Hepatocyte (in vitro differentiated cells): ENCODE measurements at regions not wholly inside any gene's neighbourhood (a gene's known extent, or its start where the extent isn't known, plus 50 kb on each side); places are given as distances from the start of the nearest gene placed in this dataset.

Experiments used
- CTCF ChIP-seq: fragments of 200-600 bp; sonication (generic); IDR thresholded peaks from 2 replicates; pipeline ENCODE4 v1.5.1; 2016; ENCODE audit warnings: antibody characterized with exemption, mild to moderate bottlenecking; ENCODE audit not compliant: poor library complexity
- EZH2 ChIP-seq: fragments of 200-600 bp; sonication (generic); IDR thresholded peaks from 2 replicates; pipeline ENCODE4 v1.6.1; 2016; ENCODE audit warnings: antibody characterized with exemption, mild to moderate bottlenecking, borderline replicate concordance
- EZH2phosphoT487 ChIP-seq: fragments of 200-600 bp; sonication (generic); IDR thresholded peaks from one replicate; pipeline ENCODE4 v1.6.1; 2018; ENCODE audit warnings: antibody characterized with exemption, mild to moderate bottlenecking, low read depth, moderate library complexity; ENCODE audit not compliant: unreplicated experiment, severe bottlenecking

DNA sequence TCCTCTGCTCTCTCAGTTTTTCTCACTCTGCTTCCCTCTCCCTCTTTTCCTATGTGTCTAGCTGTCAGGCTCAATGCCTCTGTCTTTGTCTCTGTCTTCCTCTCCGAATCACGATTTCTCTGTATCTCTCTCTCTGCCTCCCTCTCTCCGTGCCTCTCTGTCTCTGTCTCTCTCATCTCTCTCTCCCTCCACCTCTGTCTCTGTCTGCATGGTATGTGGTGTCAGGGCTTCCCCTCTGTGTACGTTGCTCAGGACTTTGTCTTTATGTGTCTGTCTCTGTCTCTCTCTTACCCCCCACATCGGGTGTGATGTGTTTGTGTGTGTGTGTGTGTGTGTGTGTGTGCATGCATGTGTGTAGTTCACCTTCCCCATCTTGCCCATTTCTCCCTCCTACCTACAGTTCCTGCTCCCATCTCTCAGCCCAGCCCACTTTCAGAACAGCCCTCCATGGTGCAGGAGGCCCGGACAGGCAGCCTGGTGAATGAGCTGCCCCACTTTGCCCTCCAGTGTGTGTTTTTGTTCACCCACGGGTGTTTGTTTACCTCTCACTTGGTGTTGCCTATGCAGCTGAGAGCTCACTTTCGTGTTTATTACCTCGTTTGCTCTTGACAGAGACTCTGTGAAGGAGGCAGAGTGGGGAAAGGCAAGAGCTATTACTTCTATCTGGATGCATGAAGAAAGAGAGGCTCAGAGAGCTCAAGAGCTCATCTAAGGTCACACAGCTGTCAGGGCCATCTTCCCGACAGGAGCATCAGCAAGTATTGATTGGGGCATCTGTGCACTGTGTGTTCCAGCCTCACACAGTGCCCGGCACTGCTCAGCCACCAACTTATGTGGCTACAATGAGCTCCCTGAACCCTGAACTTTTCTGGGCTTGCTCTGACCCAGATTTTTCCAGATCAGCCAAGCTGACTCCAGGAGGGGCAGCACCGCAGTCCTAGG lies 163.5 kb upstream of the ZMIZ1 start:
- TF ChIP-seq EZH2 (no peak), CTCF (no peak), EZH2phosphoT487 (no peak)
